CD14-positive monocyte (primary cell): ENCODE measurements at regions not wholly inside any gene's neighbourhood (a gene's known extent, or its start where the extent isn't known, plus 50 kb on each side); places are given as distances from the start of the nearest gene placed in this dataset.

Experiments used
- DNase-seq, 3 donors: peaks; one replicate each; pipeline ENCODE4 v3.0.0-alpha.2; 2011 to 2022
- H2AFZ ChIP-seq: 2 replicates; pipeline ENCODE4 v1.6.0; 2012; ENCODE audit warnings: mild to moderate bottlenecking, low read depth, low read length, inconsistent platforms; ENCODE audit not compliant: insufficient read depth, poor library complexity, severe bottlenecking
- H3K27ac ChIP-seq, 2 donors: 1 replicate in 1 of 2; 2 replicates in 1 of 2; pipeline ENCODE4 v1.5.1; 2012 to 2013; ENCODE audit warnings: low read length in 2 of 2, control low read depth in 1 of 2, inconsistent platforms in 1 of 2, low read depth in 1 of 2, mild to moderate bottlenecking in 1 of 2
- H3K27me3 ChIP-seq, 2 donors: one replicate each; pipeline versions ENCODE4 v1.6.0 to v1.6.1; 2011 to 2013; ENCODE audit warnings: low read length in 2 of 2; ENCODE audit not compliant: control insufficient read depth in 2 of 2, insufficient read depth in 2 of 2
- H3K36me3 ChIP-seq, 2 donors: replicated peaks in 1 of 2; 1 replicate in 1 of 2; 2 replicates in 1 of 2; pipeline versions ENCODE4 v1.5.1 to v1.6.1; 2012 to 2013; ENCODE audit warnings: low read length in 2 of 2, control low read depth in 1 of 2, inconsistent platforms in 1 of 2, mild to moderate bottlenecking in 1 of 2; ENCODE audit not compliant: insufficient read depth in 2 of 2, control insufficient read depth in 1 of 2
- H3K4me1 ChIP-seq, 2 donors: 1 replicate in 1 of 2; 2 replicates in 1 of 2; pipeline versions ENCODE4 v1.5.1 to v1.6.1; 2012 to 2013; ENCODE audit warnings: low read length in 2 of 2, control low read depth in 1 of 2, inconsistent platforms in 1 of 2, mild to moderate bottlenecking in 1 of 2, moderate library complexity in 1 of 2; ENCODE audit not compliant: insufficient read depth in 2 of 2, control insufficient read depth in 1 of 2
- H3K4me2 ChIP-seq: replicated peaks from 2 replicates; pipeline ENCODE3; 2012; ENCODE audit warnings: low read length, moderate library complexity, mild to moderate bottlenecking; ENCODE audit not compliant: poor library complexity, severe bottlenecking; ENCODE audit errors: extremely low read depth
- H3K4me3 ChIP-seq, 3 experiments: fragments of 200-600 bp in 1 of 3; sonication (generic) in 1 of 3; replicated peaks in 1 of 3; 1 replicate in 2 of 3; 2 replicates in 1 of 3; pipeline ENCODE4 v1.5.1; 2011 to 2013; ENCODE audit warnings: low read length in 3 of 3, mild to moderate bottlenecking in 3 of 3, control low read depth in 2 of 3, low read depth in 2 of 3, inconsistent platforms in 1 of 3, moderate library complexity in 1 of 3
- H3K79me2 ChIP-seq: 2 replicates; pipeline ENCODE4 v1.6.0; 2012; ENCODE audit warnings: mild to moderate bottlenecking, control low read depth, inconsistent platforms, low read length, moderate library complexity; ENCODE audit not compliant: insufficient read depth
- H3K9ac ChIP-seq: 2 replicates; pipeline ENCODE4 v1.6.0; 2017; ENCODE audit warnings: low read length, mild to moderate bottlenecking; ENCODE audit not compliant: insufficient read depth, poor library complexity, severe bottlenecking
- H3K9me3 ChIP-seq, 2 donors: replicated peaks in 1 of 2; 1 replicate in 1 of 2; 2 replicates in 1 of 2; pipeline versions ENCODE4 v1.5.1 to v1.6.1; 2012 to 2013; ENCODE audit warnings: low read length in 2 of 2, control low read depth in 1 of 2; ENCODE audit not compliant: control insufficient read depth in 1 of 2, insufficient read depth in 1 of 2
- H4K20me1 ChIP-seq: 2 replicates; pipeline ENCODE4 v1.6.0; 2012; ENCODE audit warnings: mild to moderate bottlenecking, low read length, control low read depth, moderate library complexity; ENCODE audit not compliant: insufficient read depth
- H3K27ac Mint-ChIP-seq, 7 donors: one replicate each; pipeline ENCODE4 v1.8.0; 2020; ENCODE audit warnings: mild to moderate bottlenecking in 7 of 7, mixed read lengths in 7 of 7, moderate library complexity in 6 of 7, inconsistent platforms in 2 of 7
- H3K27me3 Mint-ChIP-seq, 3 donors: one replicate each; pipeline ENCODE4 v1.8.0; 2021 to 2022; ENCODE audit warnings: low read depth in 3 of 3, mild to moderate bottlenecking in 3 of 3, mixed read lengths in 3 of 3, moderate library complexity in 3 of 3, inconsistent platforms in 1 of 3
- H3K36me3 Mint-ChIP-seq, 2 donors: one replicate each; pipeline ENCODE4 v1.8.0; 2020; ENCODE audit warnings: mixed read lengths in 2 of 2, inconsistent platforms in 1 of 2, mild to moderate bottlenecking in 1 of 2
- H3K4me1 Mint-ChIP-seq: one replicate; pipeline ENCODE4 v1.8.0; 2020; ENCODE audit warnings: mild to moderate bottlenecking, mixed read lengths
- H3K4me3 Mint-ChIP-seq, 2 donors: one replicate each; pipeline ENCODE4 v1.8.0; 2020; ENCODE audit warnings: mild to moderate bottlenecking in 2 of 2, mixed read lengths in 2 of 2, moderate library complexity in 1 of 2
- H3K9me3 Mint-ChIP-seq, 7 donors: one replicate each; pipeline ENCODE4 v1.8.0; 2020 to 2022; ENCODE audit warnings: mixed read lengths in 7 of 7, mild to moderate bottlenecking in 6 of 7, moderate library complexity in 6 of 7, inconsistent platforms in 2 of 7
- WGBS: methylation state at CpG from one replicate; pipeline ENCODE4 v1.1.5; 2013; ENCODE audit warnings: missing lambda C conversion rate; ENCODE audit not compliant: insufficient coverage; 5-methylcytosine and 5-hydroxymethylcytosine counted together
- intact Hi-C, 2 donors: fragments of 100-400 bp; cut with micrococcal nuclease; formaldehyde crosslinking; loops; one replicate each; pipeline versions ENCODE4 v1.15.0 to v1.15.1; 2023
- TF ChIP-seq, protein P1 (sequence below): fragments of 200-600 bp; IDR thresholded peaks from one replicate; pipeline ENCODE4 v1.8.0; 2022; ENCODE audit warnings: antibody characterized with exemption, mild to moderate bottlenecking

DNA sequence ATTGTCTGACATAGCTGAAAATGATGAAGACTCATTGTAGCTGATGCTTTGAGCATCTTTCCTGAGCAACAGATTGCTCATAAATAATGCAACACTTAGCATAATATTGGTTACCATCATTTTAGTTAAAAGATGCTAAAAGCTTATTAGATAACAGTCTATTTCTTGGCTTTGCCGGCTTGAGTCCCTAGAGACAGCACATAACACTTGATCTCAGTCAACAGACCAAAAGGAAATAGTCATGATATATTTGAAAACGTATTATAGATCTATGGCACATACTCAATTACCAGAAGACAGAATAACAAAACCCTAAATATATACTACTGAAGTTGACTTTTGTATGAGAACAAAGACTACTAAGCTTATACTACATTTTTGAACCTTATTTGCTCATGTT lies 846.7 kb upstream of the EPHA5 start:
- no peaks in the 10 kb centered on the region for H3K27me3 Mint-ChIP-seq
- Histone ChIP-seq H3K9me3 (no peaks in the 10 kb centered on the region), H3K4me2 (no peak overlapping the region), H3K4me3 (no peak overlapping the region), H3K36me3 (no peaks in the 10 kb centered on the region), H3K4me1 (no peaks in the 10 kb centered on the region), H3K79me2 (no peaks in the 10 kb centered on the region), H2AFZ (no peak overlapping the region), H3K9ac (no peak overlapping the region), H3K27me3 (no peaks in the 10 kb centered on the region), H4K20me1 (no peaks in the 10 kb centered on the region), H3K27ac (no peak overlapping the region)
- H3K9me3 Mint-ChIP-seq = peaks cover 0 to 2% (median 0%) of the 10 kb centered on the region in 7 donors
- H3K4me1 Mint-ChIP-seq = no peaks in the 10 kb centered on the region
- TF ChIP-seq, protein P1, sequence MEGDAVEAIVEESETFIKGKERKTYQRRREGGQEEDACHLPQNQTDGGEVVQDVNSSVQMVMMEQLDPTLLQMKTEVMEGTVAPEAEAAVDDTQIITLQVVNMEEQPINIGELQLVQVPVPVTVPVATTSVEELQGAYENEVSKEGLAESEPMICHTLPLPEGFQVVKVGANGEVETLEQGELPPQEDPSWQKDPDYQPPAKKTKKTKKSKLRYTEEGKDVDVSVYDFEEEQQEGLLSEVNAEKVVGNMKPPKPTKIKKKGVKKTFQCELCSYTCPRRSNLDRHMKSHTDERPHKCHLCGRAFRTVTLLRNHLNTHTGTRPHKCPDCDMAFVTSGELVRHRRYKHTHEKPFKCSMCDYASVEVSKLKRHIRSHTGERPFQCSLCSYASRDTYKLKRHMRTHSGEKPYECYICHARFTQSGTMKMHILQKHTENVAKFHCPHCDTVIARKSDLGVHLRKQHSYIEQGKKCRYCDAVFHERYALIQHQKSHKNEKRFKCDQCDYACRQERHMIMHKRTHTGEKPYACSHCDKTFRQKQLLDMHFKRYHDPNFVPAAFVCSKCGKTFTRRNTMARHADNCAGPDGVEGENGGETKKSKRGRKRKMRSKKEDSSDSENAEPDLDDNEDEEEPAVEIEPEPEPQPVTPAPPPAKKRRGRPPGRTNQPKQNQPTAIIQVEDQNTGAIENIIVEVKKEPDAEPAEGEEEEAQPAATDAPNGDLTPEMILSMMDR = no peak
- intact Hi-C loops = no loop called here
- WGBS = no CpG with 5 or more reads among the region's 2 CpGs
- H3K36me3 Mint-ChIP-seq = no peaks in the 10 kb centered on the region
- no peak overlapping the region for H3K27ac Mint-ChIP-seq
- no peak overlapping the region for H3K4me3 Mint-ChIP-seq
- no peak for DNase-seq

DNA sequence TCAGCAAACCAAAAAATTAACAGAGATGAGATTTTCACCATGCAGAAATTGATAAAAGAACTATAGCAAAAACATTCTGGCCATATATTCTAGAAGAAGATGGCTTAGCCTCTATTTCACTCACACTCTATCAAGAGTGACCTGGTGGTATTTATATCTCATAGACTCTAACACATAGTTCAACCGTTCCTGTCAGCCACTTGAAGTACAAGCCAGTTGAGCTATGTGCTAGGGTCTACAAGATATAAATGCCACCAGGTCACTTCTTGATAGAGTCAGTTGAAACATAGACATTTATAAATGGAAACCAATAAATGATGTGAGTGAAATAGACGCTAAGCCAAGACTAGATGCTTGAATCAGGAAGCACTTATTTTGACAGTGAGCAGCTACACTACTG lies 836.7 kb upstream of the EPHA5 start:
- H3K4me2 ChIP-seq = no peak overlapping the region
- no peaks in the 10 kb centered on the region for H3K27me3 Mint-ChIP-seq
- no peak overlapping the region for H2AFZ ChIP-seq
- no peak overlapping the region for H3K9ac ChIP-seq
- no peaks in the 10 kb centered on the region for H3K27me3 ChIP-seq
- peaks cover 0 to 3% (median 0%) of the 10 kb centered on the region in 7 donors for H3K9me3 Mint-ChIP-seq
- intact Hi-C loops = no loop called here
- no peaks in the 10 kb centered on the region for H3K4me1 Mint-ChIP-seq
- H4K20me1 ChIP-seq = no peaks in the 10 kb centered on the region
- no peaks in the 10 kb centered on the region for H3K79me2 ChIP-seq
- no peak overlapping the region for H3K27ac Mint-ChIP-seq
- no peak overlapping the region for H3K27ac ChIP-seq
- no peaks in the 10 kb centered on the region for H3K36me3 ChIP-seq
- no peak for DNase-seq
- no CpG with 5 or more reads among the region's 2 CpGs for WGBS
- no peaks in the 10 kb centered on the region for H3K4me1 ChIP-seq
- TF ChIP-seq, protein P1 = no peak
- H3K9me3 ChIP-seq = no peaks in the 10 kb centered on the region
- H3K4me3 ChIP-seq = no peak overlapping the region
- no peak overlapping the region for H3K4me3 Mint-ChIP-seq
- H3K36me3 Mint-ChIP-seq = no peaks in the 10 kb centered on the region
